Panc1 (cell line): ENCODE measurements at regions not wholly inside any gene's neighbourhood (a gene's known extent, or its start where the extent isn't known, plus 50 kb on each side); places are given as distances from the start of the nearest gene placed in this dataset.

Experiments used
- ATAC-seq: fragments of 200-7000 bp; cut with Tn5 transposase; 2 replicates; pipeline ENCODE4 v1.9.1; 2020; ENCODE audit warnings: mild to moderate bottlenecking, moderate library complexity
- BruUV-seq: library from RNA; stranded (reverse); fragments of 400-500 nt; replicated peaks from 2 replicates; lab custom pipeline; 2021; lab: Mats Ljungman, UMichigan
- CTCF ChIA-PET: fragments of 300-600 bp; sonication (Branson Sonifier 250); formaldehyde crosslinking; loops from one replicate; lab custom pipeline; 2022; ENCODE audit warnings: antibody characterized with exemption; lab: Charles Lee
- POLR2A ChIA-PET: fragments of 300-600 bp; sonication (Branson Sonifier 250); formaldehyde crosslinking; loops from one replicate; lab custom pipeline; 2022; ENCODE audit warnings: antibody characterized with exemption; lab: Charles Lee
- DNase-seq: peaks from one replicate; pipeline ENCODE4 v3.0.0-alpha.2; 2010; ENCODE audit warnings: low read depth, low spot score
- H3K27ac ChIP-seq: 2 replicates; pipeline ENCODE4 v1.5.1; 2011; ENCODE audit warnings: mild to moderate bottlenecking, low read length, inconsistent platforms
- H3K27me3 ChIP-seq: fragments of 200-500 bp; sonication (Bioruptor generic); 2 replicates; pipeline ENCODE4 v1.6.0; 2014; ENCODE audit warnings: low read length, inconsistent platforms; ENCODE audit not compliant: control insufficient read depth, insufficient read depth
- H3K36me3 ChIP-seq: fragments of 200-500 bp; sonication (Bioruptor generic); 2 replicates; pipeline ENCODE4 v1.5.1; 2014; ENCODE audit warnings: inconsistent platforms, mild to moderate bottlenecking, low read length, moderate library complexity; ENCODE audit not compliant: control insufficient read depth, insufficient read depth
- H3K4me1 ChIP-seq: 2 replicates; pipeline ENCODE4 v1.5.1; 2011; ENCODE audit warnings: inconsistent platforms, mild to moderate bottlenecking, low read length, moderate library complexity; ENCODE audit not compliant: control insufficient read depth, insufficient read depth
- H3K4me3 ChIP-seq, 2 experiments: 2 replicates each; pipeline ENCODE4 v1.5.1; 2011 to 2012; ENCODE audit warnings: low read depth in 2 of 2, low read length in 2 of 2, mild to moderate bottlenecking in 2 of 2, inconsistent platforms in 1 of 2, moderate library complexity in 1 of 2
- H3K9me3 ChIP-seq: fragments of 200-500 bp; sonication (Bioruptor generic); 2 replicates; pipeline ENCODE4 v1.5.1; 2014; ENCODE audit warnings: low read depth, mild to moderate bottlenecking, inconsistent platforms, low read length, moderate library complexity; ENCODE audit not compliant: control insufficient read depth, insufficient read depth
- CTCF ChIP-seq: fragments of 450-650 bp; IDR thresholded peaks from 2 replicates; pipeline ENCODE4 v1.5.1; 2017; ENCODE audit warnings: mild to moderate bottlenecking
- POLR2AphosphoS5 ChIP-seq: IDR thresholded peaks from 2 replicates; pipeline ENCODE4 v1.6.1; 2012; ENCODE audit warnings: mild to moderate bottlenecking, low read depth, low read length, moderate library complexity
- REST ChIP-seq, 2 experiments: IDR thresholded peaks; 2 replicates each; pipeline ENCODE4 v1.6.1; 2011 to 2012; ENCODE audit warnings: low read depth in 2 of 2, control low read depth in 1 of 2, low read length in 1 of 2, mild to moderate bottlenecking in 1 of 2, moderate library complexity in 1 of 2; ENCODE audit not compliant: insufficient read depth in 1 of 2
- SIN3A ChIP-seq: IDR thresholded peaks from 2 replicates; pipeline ENCODE4 v1.6.1; 2012; ENCODE audit warnings: low read depth, mild to moderate bottlenecking, low read length, moderate library complexity, borderline replicate concordance; ENCODE audit not compliant: insufficient read depth
- TCF7L2 ChIP-seq: IDR thresholded peaks from 2 replicates; pipeline ENCODE4 v1.6.1; 2011; ENCODE audit warnings: mild to moderate bottlenecking, low read depth, low read length, inconsistent platforms
- in situ Hi-C: cut with HindIII; loops from 2 replicates; pipeline ENCODE4 v1.10.0; 2016; ENCODE audit warnings: low sequenced_read_pairs, low pct_unique_long_range_greater_than_20kb
- intact Hi-C: fragments of 100-400 bp; cut with micrococcal nuclease; formaldehyde crosslinking; loops from one replicate; pipeline ENCODE4 v1.10.0; 2022; ENCODE audit not compliant: unreplicated experiment

GRCh38 chr3:1953536-1953935, 145.1 kb upstream of the CNTN4 start:
- in situ Hi-C loops, result no loop called here
- no peak for ATAC-seq
- no peaks in the 10 kb centered on the region for H3K9me3 ChIP-seq
- no peaks in the 10 kb centered on the region for H3K27me3 ChIP-seq
- no TSS peak for BruUV-seq
- no peak for DNase-seq
- TF ChIP-seq SIN3A (no peak), REST (IDR thresholded peaks at IDR 0.05; ENCODE audit: insufficient read depth in 1 of 2, low read depth in 2 of 2, low read length in 1 of 2) (no peak), POLR2AphosphoS5 (no peak), TCF7L2 (no peak), CTCF (no peak)
- H3K4me1 ChIP-seq, result no peaks in the 10 kb centered on the region
- H3K36me3 ChIP-seq, result no peaks in the 10 kb centered on the region
- POLR2A ChIA-PET, result no interaction called here
- intact Hi-C loops, result no loop called here
- no peak overlapping the region for H3K4me3 ChIP-seq
- no peak overlapping the region for H3K27ac ChIP-seq
- CTCF ChIA-PET, result no interaction called here

- no TSS peak for BruUV-seq
- Histone ChIP-seq H3K4me1 (no peaks in the 10 kb centered on the region), H3K27ac (no peak overlapping the region), H3K4me3 (no peak overlapping the region), H3K9me3 (no peaks in the 10 kb centered on the region), H3K36me3 (no peaks in the 10 kb centered on the region), H3K27me3 (no peaks in the 10 kb centered on the region)
- ATAC-seq, result no peak
- DNase-seq, result no peak
- in situ Hi-C loops (no loop called here), intact Hi-C loops (no loop called here)
- TF ChIP-seq CTCF (no peak), REST (IDR thresholded peaks at IDR 0.05; ENCODE audit: insufficient read depth in 1 of 2, low read depth in 2 of 2, low read length in 1 of 2) (no peak), POLR2AphosphoS5 (no peak), TCF7L2 (no peak), SIN3A (no peak)
- ChIA-PET CTCF (no interaction called here), POLR2A (no interaction called here)
Observed at GRCh38 chr3:1954632-1955031, 144.0 kb upstream of the CNTN4 start.
